ENCODE measurements at regions not wholly inside any gene's neighbourhood (a gene's known extent, or its start where the extent isn't known, plus 50 kb on each side); places are given as distances from the start of the nearest gene placed in this dataset.

DNA sequence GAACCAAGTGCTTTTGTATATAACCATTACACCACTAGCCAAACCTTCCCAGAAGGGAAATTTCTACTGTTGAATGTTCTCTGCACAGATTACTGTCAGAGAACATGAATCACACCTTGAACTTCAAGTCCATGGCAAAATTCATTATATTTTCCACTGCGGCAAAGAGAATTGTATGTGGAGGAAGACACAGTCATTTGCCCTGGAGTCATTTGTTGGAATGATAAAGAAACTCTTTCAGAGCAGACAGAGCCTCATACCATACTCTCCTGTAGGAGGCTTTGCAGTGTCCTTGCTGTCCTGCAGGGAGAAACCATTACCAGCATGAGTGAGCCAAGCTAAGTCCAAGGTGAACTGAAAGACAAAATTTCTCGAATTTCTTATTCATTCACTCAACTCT is 369.0 kb downstream of the ARHGEF28 start:
- no peak for DNase-seq

All from activated effector memory CD4-positive, alpha-beta T cell treated with Interleukin-2 at 50 U/mL for 16 hours (primary cell).